Non-pigmented ciliary epithelial cell (primary cell): ENCODE measurements at regions not wholly inside any gene's neighbourhood (a gene's known extent, or its start where the extent isn't known, plus 50 kb on each side); places are given as distances from the start of the nearest gene placed in this dataset.

ENCODE experiments used
- DNase-seq: peaks from one replicate; pipeline ENCODE4 v3.0.0-alpha.2; 2010; ENCODE audit warnings: low read depth

DNA sequence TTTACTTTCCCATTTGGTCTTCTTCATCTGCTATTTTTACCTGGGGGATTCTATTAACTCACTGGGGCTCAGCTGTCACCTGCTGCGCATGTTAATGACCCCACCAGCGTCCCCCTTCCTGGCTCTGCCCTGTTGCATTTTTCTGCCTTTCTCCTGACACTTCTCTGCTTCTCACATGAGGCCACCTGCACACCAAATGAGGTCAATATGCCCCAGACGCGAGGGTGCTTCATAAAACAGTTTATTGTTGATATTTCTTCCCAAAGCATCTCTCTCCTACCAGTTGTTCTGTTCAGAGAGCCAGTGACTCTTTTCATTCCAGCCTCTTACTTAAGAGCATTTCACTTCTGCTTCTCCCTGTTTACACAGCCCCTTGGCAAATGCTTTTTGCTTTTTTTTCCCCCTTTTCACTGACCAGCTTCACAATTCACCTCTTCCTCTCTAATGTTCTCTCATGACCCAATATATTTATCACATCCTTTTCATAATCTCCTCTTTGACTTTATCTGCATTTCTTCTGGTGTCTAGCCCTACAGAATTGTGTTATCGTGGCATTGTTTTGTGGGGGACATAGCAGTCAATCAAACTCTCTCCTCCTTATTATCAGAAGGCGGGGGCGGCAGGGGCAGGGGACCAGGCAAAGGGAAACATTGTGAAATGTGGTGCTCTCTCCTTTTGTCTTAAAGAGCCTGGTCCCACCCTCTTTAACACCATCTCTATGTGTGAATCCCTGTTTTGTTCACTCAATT lies 545.8 kb upstream of the CITED2 start:
- no peak for DNase-seq

DNA sequence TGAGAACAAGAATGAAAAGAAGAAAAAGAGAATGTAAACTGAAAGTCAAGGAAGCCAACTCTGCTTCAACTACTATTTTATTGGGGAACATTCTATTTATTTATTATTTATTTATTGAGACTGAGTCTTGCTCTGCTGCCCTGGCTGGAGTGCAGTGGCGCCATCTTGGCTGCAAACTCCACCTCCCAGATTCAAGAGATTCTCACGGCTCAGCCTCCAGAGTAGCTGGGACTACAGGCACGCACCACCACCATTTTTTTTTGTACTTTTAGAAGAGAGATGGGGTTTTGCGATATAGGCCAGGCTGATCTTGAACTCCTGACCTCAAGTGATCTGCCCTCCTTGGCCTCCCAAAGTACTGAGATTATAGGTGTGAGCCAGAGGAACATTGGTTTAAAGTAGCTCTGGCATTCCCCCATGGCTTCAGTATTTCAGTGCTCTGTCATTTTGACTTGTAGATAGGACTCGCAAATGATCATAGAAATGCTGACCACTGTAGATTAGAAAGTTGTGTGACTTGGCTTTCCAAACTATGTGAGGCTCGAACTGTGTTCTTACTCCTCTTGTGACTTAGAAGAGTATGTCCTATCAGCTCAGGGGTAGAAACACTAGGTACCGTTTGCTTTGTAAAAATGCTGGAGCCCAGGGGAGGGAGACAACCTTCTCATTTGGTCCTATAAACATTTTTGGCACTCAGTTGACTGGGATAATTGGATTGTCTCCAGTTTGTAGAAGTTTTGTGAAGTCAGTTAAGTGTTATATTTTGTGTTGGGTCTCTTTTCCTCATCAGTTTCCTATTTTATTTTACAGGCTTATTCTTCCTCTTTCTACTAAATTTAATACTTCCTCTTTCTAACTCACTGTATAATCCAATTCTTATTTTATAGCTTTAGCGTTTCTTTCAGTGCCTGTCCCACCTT lies 544.9 kb upstream of the CITED2 start:
- no peak for DNase-seq

DNA sequence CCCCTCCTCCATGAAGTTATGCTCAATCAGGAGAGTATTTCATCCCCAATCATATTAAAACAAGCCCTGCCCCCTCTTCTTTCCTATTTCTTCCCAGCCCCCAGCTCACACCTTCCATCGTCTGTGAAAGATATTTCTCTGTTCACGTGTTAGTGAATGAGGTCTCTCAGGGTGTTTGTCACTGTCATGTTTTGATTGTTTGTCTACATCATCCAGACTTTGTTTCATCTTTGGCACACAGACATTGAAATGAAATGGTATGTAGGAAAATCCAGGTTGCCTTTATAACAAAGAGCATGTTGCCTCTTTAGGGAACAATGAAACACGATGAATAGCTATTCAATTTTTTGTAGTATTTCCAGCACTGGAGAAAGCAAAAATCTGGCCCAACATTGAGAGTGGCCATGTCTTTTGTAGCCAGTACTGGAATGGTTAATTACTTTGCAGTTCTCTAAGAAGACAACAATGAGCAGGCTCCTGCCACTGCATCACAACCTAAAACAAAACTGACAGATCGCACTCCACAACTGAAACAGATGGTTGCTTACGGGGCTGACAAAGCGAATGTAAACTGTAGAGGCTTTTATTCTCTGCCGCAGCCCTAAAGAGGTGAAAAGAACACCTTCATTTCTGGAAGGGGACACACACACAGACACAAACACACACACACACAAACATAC lies 543.6 kb upstream of the CITED2 start:
- DNase-seq, result no peak

DNA sequence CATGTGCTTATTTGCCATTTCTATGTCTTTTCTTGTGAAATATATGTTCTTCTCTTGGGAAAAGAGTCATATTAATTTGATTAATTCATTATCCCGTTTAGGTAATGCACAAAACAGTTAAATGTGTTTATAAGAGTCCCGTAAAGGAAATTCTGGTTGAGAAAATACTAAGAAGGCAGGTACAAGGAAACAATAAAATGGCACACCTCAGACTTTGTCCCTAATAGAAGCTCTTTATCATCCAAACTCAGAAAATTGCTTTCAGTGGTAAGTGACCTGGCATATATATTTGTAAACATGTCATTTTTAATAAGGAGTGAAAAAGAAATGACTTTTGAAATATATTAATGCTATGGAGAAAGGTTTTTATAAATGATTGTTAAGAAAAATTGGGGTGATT lies 540.5 kb upstream of the CITED2 start:
- DNase-seq, result no peak

DNA sequence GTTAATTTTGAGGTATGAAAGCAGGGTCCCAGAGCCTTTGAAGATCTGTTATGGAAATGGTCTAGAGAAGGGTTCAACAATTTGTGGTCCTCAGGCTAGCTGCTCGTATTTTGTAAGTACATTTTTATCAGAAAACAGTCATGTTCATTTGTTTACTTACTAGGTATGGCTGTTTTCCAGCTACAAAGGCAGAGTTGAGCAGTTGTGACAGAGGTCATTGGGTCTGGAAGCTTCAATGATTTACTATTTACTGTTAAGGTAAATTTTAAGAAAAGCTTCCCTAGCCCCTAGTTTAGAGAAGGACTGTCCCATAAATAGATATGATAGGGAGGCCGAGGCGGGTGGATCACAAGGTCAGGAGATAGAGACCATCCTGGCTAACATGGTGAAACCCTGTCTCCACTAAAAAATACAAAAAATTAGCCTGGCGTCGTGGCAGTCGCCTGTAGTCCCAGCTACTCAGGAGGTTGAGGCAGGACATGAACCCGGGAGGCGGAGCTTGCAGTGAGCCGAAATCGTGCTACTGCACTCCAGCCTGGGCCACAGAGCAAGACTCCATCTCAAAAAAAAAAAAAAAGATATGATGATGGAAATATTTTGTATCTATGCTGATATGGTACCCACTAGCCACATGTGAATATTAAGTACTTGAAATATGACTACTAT lies 538.4 kb upstream of the CITED2 start:
- DNase-seq, result no peak

DNA sequence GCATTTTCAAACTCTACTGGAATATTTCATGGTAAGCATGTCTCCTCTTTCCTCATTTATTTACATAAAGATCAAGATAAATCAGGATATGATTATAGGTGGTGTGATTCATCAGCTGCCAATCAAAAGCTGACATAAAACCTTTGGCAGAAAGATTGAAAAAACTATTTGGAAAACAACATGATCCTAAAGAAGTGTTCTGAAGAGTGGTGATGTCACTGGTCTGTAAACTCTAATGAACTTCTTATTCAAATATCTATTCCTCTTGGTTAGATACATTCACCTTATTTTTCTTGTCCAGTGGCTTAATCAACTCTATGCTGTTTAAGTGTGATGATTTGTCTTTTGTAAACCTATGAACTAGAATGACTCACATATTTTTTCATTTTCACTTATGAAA lies 535.5 kb upstream of the CITED2 start:
- no peak for DNase-seq

DNA sequence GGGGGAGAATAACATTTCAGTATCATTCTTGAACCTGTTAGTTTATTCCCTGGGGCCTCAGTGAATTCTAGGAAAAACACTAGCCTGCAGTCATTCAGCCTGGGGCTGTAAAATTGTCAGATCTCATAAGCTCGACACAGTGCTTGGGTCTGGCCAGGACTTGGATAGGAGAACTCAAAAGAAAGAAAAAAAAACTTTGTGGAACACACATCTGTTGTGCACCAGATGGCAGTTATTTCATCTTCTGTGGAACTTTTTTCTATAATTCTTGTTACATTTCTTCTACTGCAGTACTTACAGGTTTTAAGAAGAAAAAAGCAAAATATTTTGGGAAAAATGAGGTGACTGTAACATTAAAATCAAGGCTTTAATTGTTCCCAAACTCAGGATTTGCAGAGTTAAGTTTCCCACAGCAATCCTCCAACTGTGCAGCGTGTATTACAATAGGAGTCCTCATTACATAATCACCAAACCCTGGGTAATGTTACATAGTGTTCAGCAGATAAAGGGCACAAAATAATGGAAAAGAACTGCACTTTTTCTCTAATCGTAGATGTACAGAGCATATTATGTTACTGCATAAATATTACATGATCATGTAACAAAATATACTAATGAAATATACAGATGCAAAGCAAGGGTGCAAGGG lies 531.1 kb upstream of the CITED2 start:
- DNase-seq, result no peak

DNA sequence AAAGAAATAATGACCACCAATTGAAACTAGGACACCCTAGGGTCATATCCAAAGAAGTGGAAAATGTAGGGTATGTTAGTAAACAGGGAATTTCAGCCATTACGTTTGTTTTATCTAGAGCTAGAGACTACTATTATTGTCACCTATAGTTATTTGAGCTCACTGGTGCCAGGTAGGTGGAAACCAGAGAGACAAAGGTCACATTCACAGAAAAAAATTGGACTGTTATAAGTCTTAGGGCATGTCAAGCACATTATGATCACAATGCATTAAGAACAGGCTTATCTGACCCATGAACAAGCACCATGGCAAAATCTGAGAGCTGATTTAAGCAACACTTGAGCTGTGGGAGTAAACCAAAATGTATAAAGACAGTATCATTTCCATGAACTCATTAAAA lies 530.1 kb upstream of the CITED2 start:
- no peak for DNase-seq

DNA sequence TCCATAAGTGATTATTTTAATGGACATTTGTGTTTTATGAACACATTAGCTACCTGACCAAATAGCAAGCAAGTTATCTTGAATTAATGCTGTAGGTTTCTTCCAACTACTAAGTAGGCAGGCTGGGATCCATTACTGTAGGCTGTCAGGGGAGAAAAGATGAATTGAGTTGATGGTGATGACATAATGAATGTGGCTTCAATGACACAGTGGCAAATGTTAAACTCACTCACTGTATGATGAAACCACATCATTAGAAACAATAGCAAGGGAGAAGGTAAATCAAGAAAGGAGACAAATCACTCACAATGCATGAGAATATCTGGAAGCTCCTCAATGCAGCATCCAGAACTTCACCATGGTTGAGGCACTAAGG lies 529.7 kb upstream of the CITED2 start:
- DNase-seq, result no peak

DNA sequence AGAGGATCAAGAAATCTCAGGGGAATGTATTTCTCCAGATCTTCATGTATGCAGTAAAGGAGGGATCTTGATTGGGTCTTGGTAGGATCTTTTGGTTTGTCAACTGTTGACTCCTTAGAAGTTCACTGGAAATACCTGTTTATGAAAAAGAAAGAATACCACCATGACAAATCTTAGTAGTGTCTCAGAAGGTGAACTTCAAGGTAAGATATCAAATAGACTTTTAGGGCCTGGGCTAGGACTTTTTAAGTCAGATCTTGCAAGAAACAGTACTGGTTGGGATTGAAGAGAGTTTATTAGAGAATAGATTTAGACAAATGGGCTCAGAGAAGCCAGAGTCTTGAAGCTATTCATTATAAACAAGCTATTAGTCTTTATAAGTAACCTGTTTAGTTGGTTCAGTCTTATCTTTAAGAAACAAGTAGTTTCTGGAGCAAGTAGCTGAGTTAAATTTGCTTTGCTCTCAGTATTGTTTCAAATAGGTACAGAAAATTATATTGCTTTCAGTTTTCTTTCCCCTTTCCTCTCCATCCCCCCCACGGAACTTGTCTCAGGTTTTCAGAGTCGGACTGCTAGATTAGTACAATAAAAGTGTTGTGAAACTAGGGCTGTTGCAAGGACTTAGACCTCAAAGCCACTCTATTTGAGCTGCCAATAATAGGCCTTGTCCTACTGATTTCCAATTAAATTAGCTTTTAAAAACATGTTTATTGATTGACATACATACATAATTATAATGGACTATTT lies 529.1 kb upstream of the CITED2 start:
- DNase-seq, result no peak

DNA sequence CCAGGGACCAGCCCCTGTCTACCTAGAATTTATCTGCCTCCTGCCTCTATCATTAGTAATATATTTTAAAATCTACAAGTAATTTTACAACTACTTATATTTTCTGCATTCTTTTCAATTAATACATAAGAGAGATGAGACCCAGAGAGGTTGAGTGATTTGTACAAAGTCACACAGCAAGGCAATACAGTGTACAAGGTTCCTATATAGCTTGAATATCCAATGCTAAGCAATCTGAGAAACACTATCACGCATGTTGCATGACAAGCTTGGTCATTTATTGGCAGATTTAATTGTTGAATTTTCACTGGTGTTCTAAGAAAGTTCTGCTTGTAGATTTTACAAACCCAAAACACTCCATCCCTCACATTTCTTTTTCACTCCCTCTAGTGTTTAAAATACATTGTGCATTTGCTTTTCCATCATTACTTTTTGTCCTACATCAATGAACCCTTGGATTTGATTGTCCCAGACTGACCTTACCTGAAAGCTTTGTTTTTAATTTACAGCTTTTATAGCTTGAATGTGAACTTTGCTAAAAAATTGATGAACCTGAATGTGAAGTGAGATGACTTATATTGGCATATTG lies 520.9 kb upstream of the CITED2 start:
- DNase-seq, result no peak

DNA sequence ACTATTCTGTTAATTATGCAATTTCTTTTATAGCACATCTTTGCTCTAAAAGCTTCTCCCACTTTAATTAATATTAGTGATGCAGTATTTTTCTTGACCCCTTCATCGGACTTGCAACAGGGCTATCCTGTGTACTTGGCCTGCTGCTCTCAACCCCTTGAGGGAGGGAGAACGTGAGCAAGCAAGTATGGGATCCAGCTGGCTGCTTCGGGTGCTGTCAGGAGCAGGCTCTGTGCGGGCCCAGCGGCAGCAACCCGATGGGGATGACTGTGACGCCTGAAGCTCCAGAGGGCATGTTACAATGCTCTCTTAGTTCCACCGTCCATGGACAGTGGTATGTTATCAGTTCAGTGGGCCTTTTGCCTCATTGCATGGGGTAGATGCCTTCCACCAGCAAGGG lies 519.8 kb upstream of the CITED2 start:
- DNase-seq, result no peak

DNA sequence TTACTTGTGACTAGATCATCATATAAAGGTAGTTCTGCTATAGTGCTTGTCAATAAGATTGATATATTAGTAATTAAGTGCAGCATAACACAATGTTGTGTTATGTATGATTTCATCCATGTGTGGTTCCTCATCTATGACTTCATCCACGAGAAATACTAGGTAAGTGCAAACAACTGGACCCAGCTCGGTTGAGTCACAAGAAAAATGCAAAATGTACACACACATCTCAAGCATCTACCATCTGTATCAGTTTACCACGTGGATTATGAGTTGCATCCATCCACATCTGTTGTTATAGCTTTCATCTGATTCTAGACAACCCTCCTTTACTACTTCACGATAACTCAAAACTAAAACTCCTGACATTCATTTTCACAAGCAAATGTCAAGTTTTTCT lies 517.0 kb upstream of the CITED2 start:
- peak; percentile 55 for DNase-seq

DNA sequence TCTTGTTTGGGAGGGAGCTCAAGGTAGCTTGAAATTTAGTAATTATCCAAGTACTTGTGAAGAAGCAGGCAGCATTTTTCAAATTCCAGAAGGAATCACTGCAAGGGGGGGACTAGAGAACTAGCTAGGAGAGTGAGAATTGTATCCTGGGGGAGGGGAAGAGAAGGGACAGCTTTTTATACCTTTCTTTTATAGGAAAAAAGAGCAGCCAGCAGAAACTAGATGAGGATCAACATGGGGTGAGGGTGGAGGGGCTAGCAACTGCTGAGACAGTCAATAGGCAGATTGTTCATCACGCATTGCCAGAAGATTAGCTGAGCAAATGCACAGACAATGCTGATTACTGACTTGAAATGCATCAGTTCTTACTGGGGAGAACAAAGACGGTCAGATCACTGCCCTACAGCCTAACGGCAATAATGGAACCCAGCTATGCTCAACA lies 514.3 kb upstream of the CITED2 start:
- DNase-seq, result no peak

DNA sequence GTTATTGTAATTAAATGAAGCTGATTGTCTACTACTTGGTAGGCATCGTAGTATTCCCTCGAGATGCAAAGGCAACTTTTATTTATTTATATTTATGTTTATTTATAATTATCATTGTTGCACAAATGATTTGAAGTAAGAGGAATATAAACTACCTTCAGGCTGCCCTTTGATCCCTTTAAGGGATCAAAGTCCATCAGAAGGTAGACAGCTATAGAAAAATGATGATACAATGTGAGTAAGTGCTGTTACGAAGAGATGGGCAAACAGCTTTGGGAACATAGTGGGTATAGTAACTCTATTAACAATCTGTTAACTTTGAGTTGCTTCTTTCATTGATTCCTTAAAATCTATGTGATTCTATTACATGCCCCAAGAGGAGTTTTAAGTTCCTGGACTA lies 512.8 kb upstream of the CITED2 start:
- DNase-seq, result no peak

DNA sequence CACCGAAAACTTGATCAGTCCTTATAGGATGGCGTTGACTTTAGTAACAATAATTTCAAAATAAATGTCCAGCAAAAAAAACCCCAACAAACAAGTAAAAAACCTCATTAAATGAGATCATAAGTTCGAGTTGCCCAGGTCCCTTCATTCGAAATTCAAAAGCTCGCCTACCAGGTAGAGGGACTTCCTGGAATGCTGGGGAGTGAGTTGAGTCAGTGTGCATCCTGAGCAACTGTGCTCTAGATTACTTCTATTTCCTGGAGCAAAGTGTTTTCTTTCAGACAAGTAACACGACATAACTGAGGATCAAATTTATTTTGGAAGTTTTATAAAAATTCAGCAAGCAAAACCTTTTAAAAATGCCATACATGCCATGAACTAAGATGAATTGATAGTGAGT lies 511.9 kb upstream of the CITED2 start:
- DNase-seq, result no peak

DNA sequence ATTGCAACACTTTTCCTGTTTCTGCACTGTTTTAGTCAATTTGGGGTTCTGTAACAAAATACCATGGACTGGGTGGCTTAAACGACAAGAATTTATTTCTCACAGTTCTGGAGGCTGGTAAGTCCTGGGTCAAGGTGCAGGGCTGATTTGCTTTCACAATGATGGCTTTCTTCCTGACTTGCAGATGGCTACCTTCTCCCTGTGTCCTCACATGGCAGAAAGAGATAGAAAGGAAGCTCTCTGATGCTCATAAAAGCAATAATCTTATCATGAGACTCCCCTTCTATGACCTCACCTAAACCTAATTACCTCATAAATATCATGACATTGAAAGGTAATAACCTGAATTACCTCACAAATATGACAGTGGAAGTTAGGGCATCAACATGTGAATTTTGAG lies 511.5 kb upstream of the CITED2 start:
- DNase-seq, result no peak

DNA sequence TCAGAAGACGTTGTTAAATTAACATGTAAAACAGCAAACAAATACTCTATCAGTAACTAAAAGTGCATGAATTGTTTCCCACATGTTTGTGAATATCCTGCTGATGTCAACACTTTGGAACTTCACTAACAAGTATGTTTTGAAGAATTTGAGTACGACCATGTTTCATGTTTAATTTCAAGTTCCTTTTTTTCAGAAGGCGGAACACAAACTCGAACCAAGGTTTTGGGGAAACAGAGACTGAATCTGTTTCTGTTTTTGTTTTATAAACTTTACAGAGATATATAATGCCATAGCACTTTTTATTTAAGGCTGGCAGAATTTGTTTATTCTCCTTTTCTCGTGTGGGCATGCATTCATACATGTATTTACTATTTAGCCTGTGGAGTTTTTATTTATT lies 509.3 kb upstream of the CITED2 start:
- DNase-seq, result no peak

DNA sequence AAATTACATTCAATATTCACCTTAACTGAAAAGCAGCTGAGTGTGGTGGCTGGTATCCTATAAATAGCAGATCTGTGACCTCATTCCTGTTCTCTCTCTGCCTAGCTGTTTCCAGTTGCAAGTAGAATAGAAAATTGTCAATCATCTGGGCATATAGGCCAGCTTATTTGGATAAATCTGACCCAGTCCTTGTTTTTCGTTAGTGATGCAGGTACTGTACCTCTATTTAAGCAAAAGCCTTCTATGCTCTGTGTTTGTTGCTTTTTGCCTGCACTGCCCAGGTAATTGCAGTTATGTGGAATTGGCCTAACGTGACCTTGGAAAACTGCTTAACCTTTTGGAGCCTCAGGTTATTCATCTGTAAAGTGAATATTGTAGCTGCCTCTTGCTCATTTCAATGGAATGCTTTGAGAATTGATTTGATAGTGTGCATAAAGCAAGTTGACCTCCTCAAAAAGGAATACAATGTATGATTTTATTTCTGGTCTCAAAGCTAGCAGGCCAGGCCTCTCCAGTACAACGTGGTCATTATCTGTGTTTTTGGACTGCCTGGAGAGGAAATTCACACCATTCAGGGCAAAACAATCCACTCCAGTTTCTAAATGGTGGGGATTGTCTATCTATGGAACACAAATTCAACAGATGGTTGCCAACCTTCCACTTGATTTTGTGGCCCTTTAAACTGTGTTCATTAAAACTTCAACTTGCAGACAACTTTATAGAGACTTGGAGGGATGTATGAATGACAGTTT lies 508.7 kb upstream of the CITED2 start:
- no peak for DNase-seq

DNA sequence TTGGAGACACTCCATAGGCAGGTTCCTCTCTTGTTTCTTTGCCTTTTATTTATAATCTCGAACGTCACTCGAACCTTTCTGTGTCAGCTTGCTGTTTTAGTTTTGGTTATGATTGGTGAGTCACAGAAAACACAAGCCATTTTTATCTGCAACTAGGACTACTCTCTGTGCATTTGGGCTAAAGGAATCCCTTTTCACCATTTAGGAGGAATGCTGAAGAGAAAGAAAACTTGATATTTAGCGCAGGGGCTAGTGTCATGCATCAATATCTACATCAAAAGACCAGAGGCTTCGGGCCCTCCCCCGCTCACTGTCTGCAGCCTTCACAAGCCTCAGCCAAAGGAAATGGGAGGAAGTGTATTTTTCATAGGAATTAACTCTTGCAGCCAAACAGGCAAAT lies 507.8 kb upstream of the CITED2 start:
- DNase-seq, result no peak
